WTC11 (cell line): ENCODE measurements at regions not wholly inside any gene's neighbourhood (a gene's known extent, or its start where the extent isn't known, plus 50 kb on each side); places are given as distances from the start of the nearest gene placed in this dataset.

Source experiments
- CBFB ChIP-seq: sonication (generic); formaldehyde crosslinking; IDR thresholded peaks from 2 replicates; pipeline ENCODE4 v1.8.1; 2022; ENCODE audit warnings: mild to moderate bottlenecking, low read depth, missing genetic modification reagents
- ZNF263 ChIP-seq: sonication (generic); formaldehyde crosslinking; IDR thresholded peaks from 2 replicates; pipeline ENCODE4 v1.8.1; 2022; ENCODE audit warnings: low read depth, mild to moderate bottlenecking, moderate library complexity, missing genetic modification reagents
- ZNF423 ChIP-seq: fragments of 250-450 bp; sonication (Bioruptor Pico); IDR thresholded peaks from 2 replicates; pipeline ENCODE4 v2.1.2; 2022; ENCODE audit warnings: mild to moderate bottlenecking, moderate library complexity
- TF ChIP-seq, protein P1 (sequence below): sonication (generic); formaldehyde crosslinking; IDR thresholded peaks from 2 replicates; pipeline ENCODE4 v1.8.1; 2023; ENCODE audit warnings: mild to moderate bottlenecking, missing genetic modification reagents, borderline replicate concordance
- TF ChIP-seq, protein P2 (sequence below): fragments of 200-600 bp; IDR thresholded peaks from 2 replicates; pipeline ENCODE4 v1.8.0; 2022; ENCODE audit warnings: antibody characterized with exemption

DNA sequence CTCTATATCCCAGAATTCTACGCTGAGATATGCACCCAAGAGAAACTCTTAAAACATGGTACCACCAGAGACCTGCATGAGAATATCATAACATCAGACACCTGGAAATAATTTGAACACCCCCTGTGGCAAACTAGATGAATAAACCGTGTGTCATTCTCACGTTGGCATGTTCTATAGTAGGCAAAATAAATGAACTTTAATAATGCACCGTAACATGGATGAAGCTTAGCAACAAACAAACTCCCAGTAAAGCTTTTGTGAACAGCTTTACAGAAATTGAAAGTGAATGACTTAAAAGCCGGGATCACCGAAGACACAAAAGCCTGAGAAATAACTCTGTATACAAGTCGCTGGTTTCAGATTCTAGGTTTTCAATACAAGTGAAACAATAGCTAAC is 1166.8 kb upstream of the CITED2 start:
- TF ChIP-seq ZNF423 (CRISPR knock-in tag) (no peak), CBFB (no peak), ZNF263 (CRISPR knock-in tag) (no peak)
- TF ChIP-seq, protein P1, sequence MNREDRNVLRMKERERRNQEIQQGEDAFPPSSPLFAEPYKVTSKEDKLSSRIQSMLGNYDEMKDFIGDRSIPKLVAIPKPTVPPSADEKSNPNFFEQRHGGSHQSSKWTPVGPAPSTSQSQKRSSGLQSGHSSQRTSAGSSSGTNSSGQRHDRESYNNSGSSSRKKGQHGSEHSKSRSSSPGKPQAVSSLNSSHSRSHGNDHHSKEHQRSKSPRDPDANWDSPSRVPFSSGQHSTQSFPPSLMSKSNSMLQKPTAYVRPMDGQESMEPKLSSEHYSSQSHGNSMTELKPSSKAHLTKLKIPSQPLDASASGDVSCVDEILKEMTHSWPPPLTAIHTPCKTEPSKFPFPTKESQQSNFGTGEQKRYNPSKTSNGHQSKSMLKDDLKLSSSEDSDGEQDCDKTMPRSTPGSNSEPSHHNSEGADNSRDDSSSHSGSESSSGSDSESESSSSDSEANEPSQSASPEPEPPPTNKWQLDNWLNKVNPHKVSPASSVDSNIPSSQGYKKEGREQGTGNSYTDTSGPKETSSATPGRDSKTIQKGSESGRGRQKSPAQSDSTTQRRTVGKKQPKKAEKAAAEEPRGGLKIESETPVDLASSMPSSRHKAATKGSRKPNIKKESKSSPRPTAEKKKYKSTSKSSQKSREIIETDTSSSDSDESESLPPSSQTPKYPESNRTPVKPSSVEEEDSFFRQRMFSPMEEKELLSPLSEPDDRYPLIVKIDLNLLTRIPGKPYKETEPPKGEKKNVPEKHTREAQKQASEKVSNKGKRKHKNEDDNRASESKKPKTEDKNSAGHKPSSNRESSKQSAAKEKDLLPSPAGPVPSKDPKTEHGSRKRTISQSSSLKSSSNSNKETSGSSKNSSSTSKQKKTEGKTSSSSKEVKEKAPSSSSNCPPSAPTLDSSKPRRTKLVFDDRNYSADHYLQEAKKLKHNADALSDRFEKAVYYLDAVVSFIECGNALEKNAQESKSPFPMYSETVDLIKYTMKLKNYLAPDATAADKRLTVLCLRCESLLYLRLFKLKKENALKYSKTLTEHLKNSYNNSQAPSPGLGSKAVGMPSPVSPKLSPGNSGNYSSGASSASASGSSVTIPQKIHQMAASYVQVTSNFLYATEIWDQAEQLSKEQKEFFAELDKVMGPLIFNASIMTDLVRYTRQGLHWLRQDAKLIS (CRISPR knock-in tag) = no peak
- TF ChIP-seq, protein P2, sequence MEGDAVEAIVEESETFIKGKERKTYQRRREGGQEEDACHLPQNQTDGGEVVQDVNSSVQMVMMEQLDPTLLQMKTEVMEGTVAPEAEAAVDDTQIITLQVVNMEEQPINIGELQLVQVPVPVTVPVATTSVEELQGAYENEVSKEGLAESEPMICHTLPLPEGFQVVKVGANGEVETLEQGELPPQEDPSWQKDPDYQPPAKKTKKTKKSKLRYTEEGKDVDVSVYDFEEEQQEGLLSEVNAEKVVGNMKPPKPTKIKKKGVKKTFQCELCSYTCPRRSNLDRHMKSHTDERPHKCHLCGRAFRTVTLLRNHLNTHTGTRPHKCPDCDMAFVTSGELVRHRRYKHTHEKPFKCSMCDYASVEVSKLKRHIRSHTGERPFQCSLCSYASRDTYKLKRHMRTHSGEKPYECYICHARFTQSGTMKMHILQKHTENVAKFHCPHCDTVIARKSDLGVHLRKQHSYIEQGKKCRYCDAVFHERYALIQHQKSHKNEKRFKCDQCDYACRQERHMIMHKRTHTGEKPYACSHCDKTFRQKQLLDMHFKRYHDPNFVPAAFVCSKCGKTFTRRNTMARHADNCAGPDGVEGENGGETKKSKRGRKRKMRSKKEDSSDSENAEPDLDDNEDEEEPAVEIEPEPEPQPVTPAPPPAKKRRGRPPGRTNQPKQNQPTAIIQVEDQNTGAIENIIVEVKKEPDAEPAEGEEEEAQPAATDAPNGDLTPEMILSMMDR = no peak
